HG02885 (cell line): ENCODE measurements at regions not wholly inside any gene's neighbourhood (a gene's known extent, or its start where the extent isn't known, plus 50 kb on each side); places are given as distances from the start of the nearest gene placed in this dataset.
"Not testable (repeated sequence)": the region's sequence is repeated elsewhere in the genome, so short reads cannot be mapped to it uniquely, and the experiment has no call there.

Experiments used
- ATAC-seq: cut with Tn5 transposase; IDR thresholded peaks from one replicate; pipeline ENCODE4 v1.9.1; 2021; ENCODE audit warnings: mild to moderate bottlenecking; ENCODE audit not compliant: unreplicated experiment, poor library complexity

GRCh38 chr12:29023436-29024076, 125.5 kb upstream of the FAR2 start:
- no peak for ATAC-seq

- ATAC-seq = no peak
These were observed 125.0 kb upstream of the FAR2 start for GRCh38 chr12:29024117-29024516.

GRCh38 chr12:29025937-29026336, 123.1 kb upstream of the FAR2 start:
- no peak for ATAC-seq

GRCh38 chr12:29026419-29026818, 122.7 kb upstream of the FAR2 start:
- no peak for ATAC-seq

- not testable (repeated sequence) for ATAC-seq
These were observed 119.6 kb upstream of the FAR2 start for GRCh38 chr12:29029484-29029883.

GRCh38 chr12:29030006-29030405, 119.1 kb upstream of the FAR2 start:
- no peak for ATAC-seq

- ATAC-seq = no peak
These were observed 116.6 kb upstream of the FAR2 start for GRCh38 chr12:29032446-29032845.

- ATAC-seq = no peak
These were observed 115.6 kb upstream of the FAR2 start for GRCh38 chr12:29033519-29033918.

GRCh38 chr12:29035112-29035511, 114.0 kb upstream of the FAR2 start:
- ATAC-seq = no peak

GRCh38 chr12:29039013-29039412, 110.1 kb upstream of the FAR2 start:
- ATAC-seq = no peak

GRCh38 chr12:29041621-29042020, 107.5 kb upstream of the FAR2 start:
- no peak for ATAC-seq

- no peak for ATAC-seq
These were observed 106.0 kb upstream of the FAR2 start for GRCh38 chr12:29043069-29043468.

GRCh38 chr12:29044799-29045198, 104.3 kb upstream of the FAR2 start:
- no peak for ATAC-seq

GRCh38 chr12:29048787-29049186, 100.3 kb upstream of the FAR2 start:
- ATAC-seq = no peak

GRCh38 chr12:29050503-29050902, 98.6 kb upstream of the FAR2 start:
- ATAC-seq = peak; percentile 88

- ATAC-seq = no peak
These were observed 97.9 kb upstream of the FAR2 start for GRCh38 chr12:29051221-29051620.

GRCh38 chr12:29053567-29053966, 95.5 kb upstream of the FAR2 start:
- peak; percentile 74 for ATAC-seq

- no peak for ATAC-seq
These were observed 94.0 kb upstream of the FAR2 start for GRCh38 chr12:29054858-29055663.

- peak; percentile 66 for ATAC-seq
These were observed 83.0 kb upstream of the FAR2 start for GRCh38 chr12:29066011-29066588.

GRCh38 chr12:29067430-29067829, 81.6 kb upstream of the FAR2 start:
- ATAC-seq = no peak

- ATAC-seq = no peak
These were observed 78.8 kb upstream of the FAR2 start for GRCh38 chr12:29070309-29070708.

- no peak for ATAC-seq
These were observed 78.0 kb upstream of the FAR2 start for GRCh38 chr12:29071099-29071498.
